ENCODE measurements at regions not wholly inside any gene's neighbourhood (a gene's known extent, or its start where the extent isn't known, plus 50 kb on each side); places are given as distances from the start of the nearest gene placed in this dataset.

DNA sequence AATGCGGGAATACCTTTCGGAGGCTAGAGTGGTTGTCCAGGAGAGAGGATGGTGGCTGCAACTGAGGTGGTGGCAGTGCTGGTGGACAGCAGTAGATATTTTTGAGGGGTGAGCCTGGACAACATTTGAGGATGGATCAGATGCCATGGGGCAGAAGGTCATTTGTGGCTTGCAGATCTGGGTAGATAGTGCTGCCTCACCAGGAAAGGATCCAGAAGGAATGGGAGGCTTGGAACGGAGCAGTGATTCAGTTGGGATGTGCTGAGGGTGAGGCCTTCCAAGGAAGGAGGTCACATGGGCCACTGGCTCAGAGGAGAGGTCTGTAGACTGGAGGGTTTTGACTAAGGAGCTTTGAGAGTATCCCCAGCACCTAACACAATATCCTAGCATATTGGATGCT is 110.8 kb upstream of the KAZN start:
- intact Hi-C loops (cut with micrococcal nuclease; ENCODE audit: unreplicated experiment) (no loop called here), in situ Hi-C loops (cut with HindIII; ENCODE audit: extremely low pct_ligation_motif_present, low pct_unique_long_range_greater_than_20kb) (no loop called here)
- no peaks in the 10 kb centered on the region for H3K36me3 ChIP-seq (replicated peaks in 1 of 2; ENCODE audit: control insufficient read depth in 1 of 2, insufficient read depth in 2 of 2, low read length in 2 of 2)
- DNase-seq (ENCODE audit: low spot score): no peak
- TF ChIP-seq CCDC6 (CRISPR knock-in tag; IDR thresholded peaks at IDR 0.05) (no peak), TBX3 (IDR thresholded peaks at IDR 0.05; ENCODE audit: borderline replicate concordance) (no peak), IKZF4 (CRISPR knock-in tag; IDR thresholded peaks at IDR 0.05; ENCODE audit: borderline replicate concordance, low read depth, not compliant biosample characterization) (no peak), ZBTB21 (CRISPR knock-in tag; IDR thresholded peaks at IDR 0.05) (no peak), ZNF274 (CRISPR knock-in tag; IDR thresholded peaks at IDR 0.05) (no peak), ZNF768 (CRISPR knock-in tag; IDR thresholded peaks at IDR 0.05) (no peak), ZNF143 (CRISPR knock-in tag; IDR thresholded peaks at IDR 0.05) (no peak), FOXA3 (CRISPR knock-in tag; IDR thresholded peaks at IDR 0.05) (no peak), SMC3 (IDR thresholded peaks at IDR 0.05; ENCODE audit: low read length) (no peak), TMF1 (CRISPR knock-in tag; IDR thresholded peaks at IDR 0.05; ENCODE audit: low read depth) (no peak), SALL1 (CRISPR knock-in tag; IDR thresholded peaks at IDR 0.05) (no peak), GATAD1 (CRISPR knock-in tag; IDR thresholded peaks at IDR 0.05) (no peak), STAG1 (CRISPR knock-in tag; IDR thresholded peaks at IDR 0.05) (no peak)
- TF ChIP-seq, protein P1, sequence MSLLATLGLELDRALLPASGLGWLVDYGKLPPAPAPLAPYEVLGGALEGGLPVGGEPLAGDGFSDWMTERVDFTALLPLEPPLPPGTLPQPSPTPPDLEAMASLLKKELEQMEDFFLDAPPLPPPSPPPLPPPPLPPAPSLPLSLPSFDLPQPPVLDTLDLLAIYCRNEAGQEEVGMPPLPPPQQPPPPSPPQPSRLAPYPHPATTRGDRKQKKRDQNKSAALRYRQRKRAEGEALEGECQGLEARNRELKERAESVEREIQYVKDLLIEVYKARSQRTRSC (CRISPR knock-in tag; IDR thresholded peaks at IDR 0.05; ENCODE audit: low read depth): no peak
- TF ChIP-seq, protein P2, sequence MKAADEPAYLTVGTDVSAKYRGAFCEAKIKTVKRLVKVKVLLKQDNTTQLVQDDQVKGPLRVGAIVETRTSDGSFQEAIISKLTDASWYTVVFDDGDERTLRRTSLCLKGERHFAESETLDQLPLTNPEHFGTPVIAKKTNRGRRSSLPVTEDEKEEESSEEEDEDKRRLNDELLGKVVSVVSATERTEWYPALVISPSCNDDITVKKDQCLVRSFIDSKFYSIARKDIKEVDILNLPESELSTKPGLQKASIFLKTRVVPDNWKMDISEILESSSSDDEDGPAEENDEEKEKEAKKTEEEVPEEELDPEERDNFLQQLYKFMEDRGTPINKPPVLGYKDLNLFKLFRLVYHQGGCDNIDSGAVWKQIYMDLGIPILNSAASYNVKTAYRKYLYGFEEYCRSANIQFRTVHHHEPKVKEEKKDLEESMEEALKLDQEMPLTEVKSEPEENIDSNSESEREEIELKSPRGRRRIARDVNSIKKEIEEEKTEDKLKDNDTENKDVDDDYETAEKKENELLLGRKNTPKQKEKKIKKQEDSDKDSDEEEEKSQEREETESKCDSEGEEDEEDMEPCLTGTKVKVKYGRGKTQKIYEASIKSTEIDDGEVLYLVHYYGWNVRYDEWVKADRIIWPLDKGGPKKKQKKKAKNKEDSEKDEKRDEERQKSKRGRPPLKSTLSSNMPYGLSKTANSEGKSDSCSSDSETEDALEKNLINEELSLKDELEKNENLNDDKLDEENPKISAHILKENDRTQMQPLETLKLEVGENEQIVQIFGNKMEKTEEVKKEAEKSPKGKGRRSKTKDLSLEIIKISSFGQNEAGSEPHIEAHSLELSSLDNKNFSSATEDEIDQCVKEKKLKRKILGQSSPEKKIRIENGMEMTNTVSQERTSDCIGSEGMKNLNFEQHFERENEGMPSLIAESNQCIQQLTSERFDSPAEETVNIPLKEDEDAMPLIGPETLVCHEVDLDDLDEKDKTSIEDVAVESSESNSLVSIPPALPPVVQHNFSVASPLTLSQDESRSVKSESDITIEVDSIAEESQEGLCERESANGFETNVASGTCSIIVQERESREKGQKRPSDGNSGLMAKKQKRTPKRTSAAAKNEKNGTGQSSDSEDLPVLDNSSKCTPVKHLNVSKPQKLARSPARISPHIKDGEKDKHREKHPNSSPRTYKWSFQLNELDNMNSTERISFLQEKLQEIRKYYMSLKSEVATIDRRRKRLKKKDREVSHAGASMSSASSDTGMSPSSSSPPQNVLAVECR (CRISPR knock-in tag; IDR thresholded peaks at IDR 0.05; ENCODE audit: borderline replicate concordance): no peak
- TF ChIP-seq, protein P3, sequence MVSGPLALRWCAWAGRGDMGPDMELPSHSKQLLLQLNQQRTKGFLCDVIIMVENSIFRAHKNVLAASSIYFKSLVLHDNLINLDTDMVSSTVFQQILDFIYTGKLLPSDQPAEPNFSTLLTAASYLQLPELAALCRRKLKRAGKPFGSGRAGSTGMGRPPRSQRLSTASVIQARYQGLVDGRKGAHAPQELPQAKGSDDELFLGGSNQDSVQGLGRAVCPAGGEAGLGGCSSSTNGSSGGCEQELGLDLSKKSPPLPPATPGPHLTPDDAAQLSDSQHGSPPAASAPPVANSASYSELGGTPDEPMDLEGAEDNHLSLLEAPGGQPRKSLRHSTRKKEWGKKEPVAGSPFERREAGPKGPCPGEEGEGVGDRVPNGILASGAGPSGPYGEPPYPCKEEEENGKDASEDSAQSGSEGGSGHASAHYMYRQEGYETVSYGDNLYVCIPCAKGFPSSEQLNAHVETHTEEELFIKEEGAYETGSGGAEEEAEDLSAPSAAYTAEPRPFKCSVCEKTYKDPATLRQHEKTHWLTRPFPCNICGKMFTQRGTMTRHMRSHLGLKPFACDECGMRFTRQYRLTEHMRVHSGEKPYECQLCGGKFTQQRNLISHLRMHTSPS (CRISPR knock-in tag; IDR thresholded peaks at IDR 0.05; ENCODE audit: low read depth): no peak
- TF ChIP-seq, protein P4, sequence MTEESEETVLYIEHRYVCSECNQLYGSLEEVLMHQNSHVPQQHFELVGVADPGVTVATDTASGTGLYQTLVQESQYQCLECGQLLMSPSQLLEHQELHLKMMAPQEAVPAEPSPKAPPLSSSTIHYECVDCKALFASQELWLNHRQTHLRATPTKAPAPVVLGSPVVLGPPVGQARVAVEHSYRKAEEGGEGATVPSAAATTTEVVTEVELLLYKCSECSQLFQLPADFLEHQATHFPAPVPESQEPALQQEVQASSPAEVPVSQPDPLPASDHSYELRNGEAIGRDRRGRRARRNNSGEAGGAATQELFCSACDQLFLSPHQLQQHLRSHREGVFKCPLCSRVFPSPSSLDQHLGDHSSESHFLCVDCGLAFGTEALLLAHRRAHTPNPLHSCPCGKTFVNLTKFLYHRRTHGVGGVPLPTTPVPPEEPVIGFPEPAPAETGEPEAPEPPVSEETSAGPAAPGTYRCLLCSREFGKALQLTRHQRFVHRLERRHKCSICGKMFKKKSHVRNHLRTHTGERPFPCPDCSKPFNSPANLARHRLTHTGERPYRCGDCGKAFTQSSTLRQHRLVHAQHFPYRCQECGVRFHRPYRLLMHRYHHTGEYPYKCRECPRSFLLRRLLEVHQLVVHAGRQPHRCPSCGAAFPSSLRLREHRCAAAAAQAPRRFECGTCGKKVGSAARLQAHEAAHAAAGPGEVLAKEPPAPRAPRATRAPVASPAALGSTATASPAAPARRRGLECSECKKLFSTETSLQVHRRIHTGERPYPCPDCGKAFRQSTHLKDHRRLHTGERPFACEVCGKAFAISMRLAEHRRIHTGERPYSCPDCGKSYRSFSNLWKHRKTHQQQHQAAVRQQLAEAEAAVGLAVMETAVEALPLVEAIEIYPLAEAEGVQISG (CRISPR knock-in tag; IDR thresholded peaks at IDR 0.05): no peak
- H2AFZ ChIP-seq (ENCODE audit: low read length): no peak overlapping the region
- ChIA-PET CTCF (ENCODE audit: low intra/inter-chr PET ratio, low total read pairs) (no interaction called here), POLR2A (no interaction called here)
- H3K4me2 ChIP-seq (ENCODE audit: low read depth, low read length): no peak overlapping the region
- FAIRE-seq: no peak
- H3K9me3 ChIP-seq (ENCODE audit: low read length): no peaks in the 10 kb centered on the region
- ATAC-seq: no peak
- H3K9ac ChIP-seq (ENCODE audit: insufficient read depth, low read depth, low read length): no peak overlapping the region
- no peaks in the 10 kb centered on the region for H3K79me2 ChIP-seq (ENCODE audit: insufficient read depth, low read length)
- no peaks in the 10 kb centered on the region for H4K20me1 ChIP-seq (ENCODE audit: insufficient read depth, low read length)
- no peak overlapping the region for H3K4me3 ChIP-seq (replicated peaks in 1 of 3; ENCODE audit: insufficient read depth in 1 of 3, low read depth in 2 of 3, low read length in 3 of 3)
- H3K27me3 ChIP-seq (ENCODE audit: control insufficient read depth in 1 of 2, insufficient read depth in 2 of 2, low read length in 2 of 2): peaks cover 0 to 15% of the 10 kb centered on the region in 2 experiments; a peak in 2 of 5 replicates
- H3K27ac ChIP-seq (ENCODE audit: extremely low read length, insufficient read depth, low read length): no peak overlapping the region
- no TSS peak for BruUV-seq (replicated peaks)
- no peaks in the 10 kb centered on the region for H3K4me1 ChIP-seq (ENCODE audit: insufficient read depth, low read length)
- WGBS (ENCODE audit: low lambda C conversion rate): 2% methylated on average over 3 of the region's 3 CpGs
